HFFc6 (cell line): ENCODE measurements at regions not wholly inside any gene's neighbourhood (a gene's known extent, or its start where the extent isn't known, plus 50 kb on each side); places are given as distances from the start of the nearest gene placed in this dataset.
"Not testable (repeated sequence)": the region's sequence is repeated elsewhere in the genome, so short reads cannot be mapped to it uniquely, and the experiment has no call there.

Experiments
- DNase-seq: peaks from one replicate; pipeline ENCODE4 v3.0.0-alpha.2; 2018
- H3K27ac Mint-ChIP-seq: 2 replicates; pipeline ENCODE4 v1.8.0; 2020; ENCODE audit warnings: mild to moderate bottlenecking, mixed read lengths
- H3K27me3 Mint-ChIP-seq: 2 replicates; pipeline ENCODE4 v1.8.0; 2021; ENCODE audit warnings: mild to moderate bottlenecking, moderate library complexity, mixed read lengths; ENCODE audit not compliant: insufficient read depth
- H3K36me3 Mint-ChIP-seq: 2 replicates; pipeline ENCODE4 v1.8.0; 2021; ENCODE audit warnings: low read depth, mixed read lengths
- H3K4me1 Mint-ChIP-seq: 2 replicates; pipeline ENCODE4 v1.8.0; 2020; ENCODE audit warnings: low read depth, mixed read lengths
- H3K4me3 Mint-ChIP-seq: 2 replicates; pipeline ENCODE4 v1.8.0; 2020; ENCODE audit warnings: mild to moderate bottlenecking, moderate library complexity, mixed read lengths
- H3K9me3 Mint-ChIP-seq: 2 replicates; pipeline ENCODE4 v1.8.0; 2020; ENCODE audit warnings: mild to moderate bottlenecking, mixed read lengths
- TF ChIP-seq, protein P1 (sequence below): fragments of 200-600 bp; sonication (generic); IDR thresholded peaks from 2 replicates; pipeline ENCODE4 v1.5.0; 2021; ENCODE audit warnings: antibody characterized with exemption, mild to moderate bottlenecking

DNA sequence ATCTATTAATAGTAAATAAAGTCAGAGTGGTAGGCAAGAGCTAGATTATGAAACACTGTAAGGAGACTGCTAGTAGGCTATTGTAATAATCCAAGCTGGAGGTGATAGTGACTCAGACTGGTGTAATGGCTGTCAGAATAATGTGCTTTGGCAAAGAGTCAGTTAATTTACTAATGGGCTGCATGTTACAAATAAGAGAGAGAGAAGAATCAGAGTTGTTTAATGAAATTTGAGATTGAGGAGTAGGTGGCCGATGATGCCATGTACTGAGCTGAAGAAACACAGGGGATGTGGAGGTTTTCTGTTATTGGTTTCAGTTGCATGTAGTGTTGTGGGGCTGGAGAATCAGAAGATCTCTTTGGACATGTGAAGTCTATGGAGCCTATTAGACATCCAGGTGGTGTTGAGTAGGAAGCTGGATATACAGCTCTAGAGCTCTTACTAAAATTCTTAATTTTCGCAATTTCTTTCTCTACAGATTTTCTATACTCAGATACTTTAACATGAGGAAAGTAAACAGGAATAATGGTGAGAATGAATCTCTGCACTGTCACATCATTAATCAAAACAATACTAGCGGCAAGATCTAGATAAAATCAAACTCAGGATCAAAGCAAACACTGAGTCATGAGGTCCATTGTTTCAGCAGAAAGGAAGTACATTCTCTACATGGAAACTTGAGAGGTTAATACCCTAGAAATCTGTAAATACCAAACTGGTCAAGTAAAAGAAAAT lies 167.7 kb downstream of the SIM1 start:
- peaks cover 2% of the 10 kb centered on the region; the same call in 1 of the 2 replicates for H3K27me3 Mint-ChIP-seq
- H3K27ac Mint-ChIP-seq: peak overlapping the region; percentile 64
- peak; percentile 80 for DNase-seq
- no peaks in the 10 kb centered on the region for H3K36me3 Mint-ChIP-seq
- TF ChIP-seq, protein P1, sequence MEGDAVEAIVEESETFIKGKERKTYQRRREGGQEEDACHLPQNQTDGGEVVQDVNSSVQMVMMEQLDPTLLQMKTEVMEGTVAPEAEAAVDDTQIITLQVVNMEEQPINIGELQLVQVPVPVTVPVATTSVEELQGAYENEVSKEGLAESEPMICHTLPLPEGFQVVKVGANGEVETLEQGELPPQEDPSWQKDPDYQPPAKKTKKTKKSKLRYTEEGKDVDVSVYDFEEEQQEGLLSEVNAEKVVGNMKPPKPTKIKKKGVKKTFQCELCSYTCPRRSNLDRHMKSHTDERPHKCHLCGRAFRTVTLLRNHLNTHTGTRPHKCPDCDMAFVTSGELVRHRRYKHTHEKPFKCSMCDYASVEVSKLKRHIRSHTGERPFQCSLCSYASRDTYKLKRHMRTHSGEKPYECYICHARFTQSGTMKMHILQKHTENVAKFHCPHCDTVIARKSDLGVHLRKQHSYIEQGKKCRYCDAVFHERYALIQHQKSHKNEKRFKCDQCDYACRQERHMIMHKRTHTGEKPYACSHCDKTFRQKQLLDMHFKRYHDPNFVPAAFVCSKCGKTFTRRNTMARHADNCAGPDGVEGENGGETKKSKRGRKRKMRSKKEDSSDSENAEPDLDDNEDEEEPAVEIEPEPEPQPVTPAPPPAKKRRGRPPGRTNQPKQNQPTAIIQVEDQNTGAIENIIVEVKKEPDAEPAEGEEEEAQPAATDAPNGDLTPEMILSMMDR: no peak
- peaks cover 91% of the 10 kb centered on the region for H3K4me1 Mint-ChIP-seq
- peak overlapping the region; percentile 60 for H3K4me3 Mint-ChIP-seq
- H3K9me3 Mint-ChIP-seq: no peaks in the 10 kb centered on the region

DNA sequence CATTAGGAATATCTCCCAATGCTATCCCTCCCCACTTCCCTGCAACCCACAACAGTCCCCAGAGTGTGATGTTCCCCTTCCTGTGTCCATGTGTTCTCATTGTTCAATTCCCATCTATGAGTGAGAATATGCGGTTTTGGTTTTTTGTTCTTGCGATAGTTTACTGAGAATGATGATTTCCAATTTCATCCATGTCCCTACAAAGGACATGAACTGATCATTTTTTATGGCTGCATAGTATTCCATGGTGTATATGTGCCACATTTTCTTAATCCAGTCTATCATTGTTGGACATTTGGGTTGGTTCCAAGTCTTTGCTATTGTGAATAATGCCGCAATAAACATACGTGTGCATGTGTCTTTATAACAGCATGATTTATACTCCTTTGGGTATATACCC lies 169.5 kb downstream of the SIM1 start:
- H3K27ac Mint-ChIP-seq, H3K4me3 Mint-ChIP-seq, DNase-seq, H3K27me3 Mint-ChIP-seq, H3K36me3 Mint-ChIP-seq, H3K9me3 Mint-ChIP-seq: not testable (repeated sequence)
- peaks cover 74% of the 10 kb centered on the region for H3K4me1 Mint-ChIP-seq

DNA sequence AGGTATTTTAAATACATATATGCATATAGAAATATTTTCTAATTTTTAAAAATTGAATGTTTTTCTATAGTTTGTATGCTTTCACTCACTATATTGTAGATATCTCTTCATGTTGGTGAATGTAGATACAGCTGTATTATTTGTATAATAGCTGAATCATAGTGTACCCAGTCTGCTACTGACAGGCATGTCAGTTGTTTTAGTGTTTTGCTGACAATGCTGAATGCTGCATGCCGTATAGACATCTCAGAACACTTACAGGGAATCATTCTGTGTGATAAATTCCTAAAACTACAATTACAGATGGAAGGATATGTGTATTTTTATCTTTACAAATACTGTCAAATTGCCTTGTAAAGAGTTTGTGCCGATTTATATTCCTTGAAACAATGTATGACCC lies 175.4 kb downstream of the SIM1 start:
- no peaks in the 10 kb centered on the region for H3K36me3 Mint-ChIP-seq

DNA sequence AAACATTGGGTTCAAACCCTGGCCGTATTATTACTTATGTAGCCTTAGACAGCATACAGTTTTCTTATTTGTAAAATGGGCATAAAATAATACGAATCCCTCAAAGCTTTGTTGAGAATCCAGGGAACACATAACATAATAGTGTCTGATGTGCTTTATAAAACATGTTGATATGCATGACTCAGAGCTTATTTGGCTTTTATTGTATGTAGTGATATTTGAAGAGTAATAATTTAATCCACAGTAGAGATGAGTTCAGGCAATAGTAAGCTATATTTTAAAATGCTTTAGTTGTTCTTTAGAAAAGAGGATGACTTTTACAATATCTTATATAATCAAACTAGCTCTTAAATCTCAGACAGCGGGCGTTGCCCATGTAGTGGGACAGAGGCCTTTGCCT lies 176.4 kb downstream of the SIM1 start:
- Mint-ChIP-seq H3K4me1 (peaks cover 26% of the 10 kb centered on the region), H3K36me3 (no peaks in the 10 kb centered on the region), H3K9me3 (no peaks in the 10 kb centered on the region), H3K4me3 (no peak overlapping the region), H3K27me3 (peaks cover 2% of the 10 kb centered on the region; the same call in 1 of the 2 replicates), H3K27ac (no peak overlapping the region)
- no peak for DNase-seq
- TF ChIP-seq, protein P1: no peak

More for the DNA sequence above, 175.4 kb downstream of the SIM1 start:
- H3K9me3 Mint-ChIP-seq: no peaks in the 10 kb centered on the region
- TF ChIP-seq, protein P1: no peak
- peaks cover 26% of the 10 kb centered on the region for H3K4me1 Mint-ChIP-seq
- no peak overlapping the region for H3K27ac Mint-ChIP-seq
- H3K27me3 Mint-ChIP-seq: peaks cover 2% of the 10 kb centered on the region; the same call in 1 of the 2 replicates
- no peak overlapping the region for H3K4me3 Mint-ChIP-seq
- no peak for DNase-seq

DNA sequence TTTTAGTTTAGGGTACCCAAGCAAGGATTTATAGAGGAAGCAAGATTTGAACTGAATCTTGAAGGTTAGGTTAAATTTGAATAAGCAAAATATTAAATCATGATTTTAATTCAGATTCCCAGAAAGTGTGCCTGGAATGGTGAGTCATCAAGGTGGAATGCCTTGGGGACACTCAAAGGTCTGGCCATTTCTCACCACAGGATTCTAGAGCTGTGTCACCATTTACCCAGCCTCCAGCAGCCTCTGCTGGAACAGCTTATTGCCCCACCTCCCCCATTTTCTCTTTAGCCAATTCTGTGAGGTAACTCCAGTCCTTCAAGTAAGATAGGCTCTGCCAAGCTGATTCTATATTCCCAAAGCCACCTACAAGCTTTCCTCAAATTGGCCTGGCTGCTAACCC lies 181.4 kb downstream of the SIM1 start:
- Mint-ChIP-seq H3K27ac (no peak overlapping the region; the same call in 1 of the 2 replicates), H3K4me3 (no peak overlapping the region), H3K4me1 (peaks cover 39% of the 10 kb centered on the region), H3K27me3 (no peaks in the 10 kb centered on the region), H3K36me3 (no peaks in the 10 kb centered on the region), H3K9me3 (no peaks in the 10 kb centered on the region)
- peak; percentile 76 for DNase-seq
- TF ChIP-seq, protein P1: no peak

DNA sequence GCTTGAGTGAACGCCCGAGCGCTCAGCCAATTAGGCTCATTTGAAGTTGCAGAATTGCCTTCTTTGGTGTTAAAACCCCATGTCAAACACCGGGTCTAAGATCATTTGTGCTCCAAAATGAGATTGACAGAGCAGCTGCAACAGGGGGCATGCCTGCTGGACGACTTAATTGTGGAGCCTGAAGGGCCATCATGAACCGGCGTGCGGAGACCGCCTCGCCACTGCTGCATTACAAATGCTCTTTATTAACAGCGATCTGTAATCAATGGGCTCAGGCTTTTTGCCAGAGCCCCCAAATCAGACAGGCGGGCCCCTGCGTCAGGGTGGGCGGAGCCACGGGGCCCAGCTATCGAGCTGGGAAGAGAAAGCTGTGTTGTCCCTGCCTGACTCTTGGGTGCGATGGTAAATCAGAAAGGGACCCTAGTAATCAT lies 183.2 kb downstream of the SIM1 start:
- H3K9me3 Mint-ChIP-seq: no peaks in the 10 kb centered on the region
- TF ChIP-seq, protein P1: no peak
- peak overlapping the region; percentile 68; the same call in 1 of the 2 replicates for H3K4me3 Mint-ChIP-seq
- no peaks in the 10 kb centered on the region for H3K27me3 Mint-ChIP-seq
- H3K4me1 Mint-ChIP-seq: peaks cover 43% of the 10 kb centered on the region
- DNase-seq: no peak
- no peaks in the 10 kb centered on the region for H3K36me3 Mint-ChIP-seq
- no peak overlapping the region for H3K27ac Mint-ChIP-seq
